Astrocyte of the spinal cord (primary cell): ENCODE measurements at regions not wholly inside any gene's neighbourhood (a gene's known extent, or its start where the extent isn't known, plus 50 kb on each side); places are given as distances from the start of the nearest gene placed in this dataset.

Source experiments
- DNase-seq: peaks from one replicate; pipeline ENCODE4 v3.0.0; 2011; ENCODE audit warnings: low read depth, low spot score
- H3K4me3 ChIP-seq: 2 replicates; pipeline ENCODE4 v1.5.1; 2011; ENCODE audit warnings: low read depth, mild to moderate bottlenecking, low read length, moderate library complexity
- CTCF ChIP-seq: IDR thresholded peaks from 2 replicates; pipeline ENCODE4 v1.5.1; 2012; ENCODE audit warnings: low read depth, mild to moderate bottlenecking, low read length, inconsistent platforms
- in situ Hi-C: cut with HindIII; loops from 2 replicates; pipeline ENCODE4 v1.10.0; 2017; ENCODE audit warnings: low sequenced_read_pairs

DNA sequence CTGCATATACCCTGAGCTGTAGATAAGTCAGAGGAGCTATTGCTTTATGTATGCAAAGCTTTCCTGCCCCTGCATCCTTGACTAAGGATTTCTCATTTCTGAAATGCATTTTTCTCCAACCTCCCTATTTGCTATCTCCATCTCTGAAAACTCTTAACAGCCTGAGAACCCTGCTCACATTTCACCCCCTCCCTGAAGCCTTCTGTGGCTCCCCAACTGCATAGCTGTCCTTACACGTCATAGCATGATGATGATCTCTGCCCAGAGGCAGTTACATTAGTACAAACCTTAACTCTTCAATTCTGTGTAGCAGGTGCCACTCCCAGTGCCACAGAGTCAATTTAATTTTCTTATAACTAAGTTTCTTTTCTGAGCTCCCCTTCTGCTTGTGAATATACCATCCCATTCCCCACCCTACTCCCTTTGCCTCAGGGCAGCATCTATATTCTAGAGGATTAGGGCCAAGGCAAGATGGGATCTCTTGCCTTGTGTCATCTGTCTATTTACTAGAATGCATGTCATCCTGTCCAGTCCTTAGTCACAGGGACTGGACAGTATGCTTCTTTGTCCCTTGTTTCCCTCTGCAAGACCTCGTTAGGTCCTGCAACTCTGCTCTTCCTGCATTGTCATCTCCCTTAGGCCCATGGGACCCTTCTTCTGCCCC is 149.7 kb upstream of the SPRY4 start:
- peak; percentile 71 for DNase-seq
- no peak for TF ChIP-seq CTCF
- in situ Hi-C loops, result no loop called here
- no peak overlapping the region for H3K4me3 ChIP-seq

DNA sequence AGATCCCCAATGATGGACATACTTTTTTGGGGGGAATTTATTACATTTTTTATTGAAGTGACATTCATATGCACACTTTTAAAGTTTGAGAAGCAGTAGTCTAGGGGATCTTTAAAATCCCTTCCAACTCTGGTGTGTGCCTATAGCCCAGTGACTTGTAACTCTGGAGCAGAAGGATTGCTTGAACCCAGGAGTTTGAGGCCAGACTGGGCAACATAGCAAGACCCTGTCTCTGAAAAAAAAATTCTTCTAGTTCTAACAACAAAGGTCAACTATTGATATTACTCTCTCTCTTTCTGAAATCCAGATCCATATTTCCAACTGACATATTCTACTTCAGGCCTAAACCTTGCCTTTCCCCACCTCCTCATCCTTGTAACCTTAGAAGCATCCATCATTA is 148.2 kb upstream of the SPRY4 start:
- in situ Hi-C loops, result no loop called here
- H3K4me3 ChIP-seq, result no peak overlapping the region
- no peak for TF ChIP-seq CTCF
- no peak for DNase-seq

DNA sequence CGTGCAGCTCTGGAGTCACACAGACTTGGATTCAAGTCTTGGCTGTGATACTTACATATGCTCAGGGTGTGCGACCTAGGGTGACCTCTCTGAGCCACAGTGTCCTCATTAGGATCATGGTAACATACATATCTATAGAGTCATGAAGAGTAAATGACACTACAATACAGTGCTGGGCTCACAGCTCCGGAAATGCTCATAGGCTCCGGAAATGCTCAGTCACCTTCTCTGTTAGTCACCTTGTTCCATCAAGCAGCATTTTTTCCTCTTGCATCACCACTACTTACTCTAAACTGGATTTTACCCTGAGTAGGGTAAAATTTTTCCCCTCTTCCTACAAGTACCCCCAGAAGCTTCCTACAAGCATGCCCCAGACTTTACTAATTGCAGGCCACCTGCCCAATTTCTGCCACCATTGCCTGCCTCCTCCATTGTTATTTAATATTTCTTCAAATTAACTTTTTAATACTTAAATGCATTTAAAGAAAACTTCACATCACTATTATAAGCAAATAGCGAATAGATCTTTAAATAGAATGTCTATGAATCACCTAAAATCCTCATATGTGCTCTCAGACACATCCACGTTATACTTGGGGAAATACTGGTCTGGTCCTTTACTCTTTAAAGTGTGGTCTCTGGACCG is 147.6 kb upstream of the SPRY4 start:
- peak; percentile 86 for DNase-seq
- in situ Hi-C loops, result no loop called here
- H3K4me3 ChIP-seq, result no peak overlapping the region
- TF ChIP-seq CTCF, result no peak

GRCh38 chr5:142466195-142466971 is 141.6 kb upstream of the SPRY4 start:
- no peak for TF ChIP-seq CTCF
- no peak for DNase-seq
- no peak overlapping the region for H3K4me3 ChIP-seq
- in situ Hi-C loops, result no loop called here

- no peak overlapping the region for H3K4me3 ChIP-seq
- TF ChIP-seq CTCF, result no peak
- DNase-seq, result no peak
- in situ Hi-C loops, result no loop called here
Observed at GRCh38 chr5:142465476-142465875, 140.7 kb upstream of the SPRY4 start.

GRCh38 chr5:142463904-142464303 is 139.1 kb upstream of the SPRY4 start:
- no peak for TF ChIP-seq CTCF
- H3K4me3 ChIP-seq, result no peak overlapping the region
- DNase-seq, result no peak
- in situ Hi-C loops, result no loop called here
